HG03066 (cell line): ENCODE measurements at regions not wholly inside any gene's neighbourhood (a gene's known extent, or its start where the extent isn't known, plus 50 kb on each side); places are given as distances from the start of the nearest gene placed in this dataset.
A peak's percentile ranks its signal among the peaks of the same experiment; 100 is the strongest.

ENCODE experiments used
- ATAC-seq: cut with Tn5 transposase; IDR thresholded peaks from one replicate; pipeline ENCODE4 v1.9.1; 2021; ENCODE audit warnings: low read depth; ENCODE audit not compliant: unreplicated experiment

GRCh38 chrX:42944381-42944998 is 166.5 kb upstream of the PPP1R2C start:
- ATAC-seq = no peak

- ATAC-seq = no peak
These were observed 168.7 kb upstream of the PPP1R2C start for GRCh38 chrX:42946544-42947194.

GRCh38 chrX:42948723-42949657 is 171.0 kb upstream of the PPP1R2C start:
- no peak for ATAC-seq

GRCh38 chrX:42951747-42952146 is 173.8 kb upstream of the PPP1R2C start:
- no peak for ATAC-seq

- no peak for ATAC-seq
These were observed 174.7 kb upstream of the PPP1R2C start for GRCh38 chrX:42952621-42953020.

GRCh38 chrX:42954880-42955279 is 176.9 kb upstream of the PPP1R2C start:
- no peak for ATAC-seq

GRCh38 chrX:42955349-42955748 is 177.4 kb upstream of the PPP1R2C start:
- peak; percentile 81 for ATAC-seq

GRCh38 chrX:42967681-42968300 is 189.8 kb upstream of the PPP1R2C start:
- ATAC-seq = no peak

- no peak for ATAC-seq
These were observed 195.4 kb upstream of the PPP1R2C start for GRCh38 chrX:42973321-42973720.

GRCh38 chrX:42975906-42976305 is 197.9 kb upstream of the PPP1R2C start:
- ATAC-seq = no peak

GRCh38 chrX:42976746-42977366 is 198.9 kb upstream of the PPP1R2C start:
- ATAC-seq = no peak

- ATAC-seq = no peak
These were observed 200.9 kb upstream of the PPP1R2C start for GRCh38 chrX:42978655-42979379.

- ATAC-seq = no peak
These were observed 210.7 kb upstream of the PPP1R2C start for GRCh38 chrX:42988700-42989099.

GRCh38 chrX:42992199-42992943 is 214.4 kb upstream of the PPP1R2C start:
- no peak for ATAC-seq

- no peak for ATAC-seq
These were observed 218.9 kb upstream of the PPP1R2C start for GRCh38 chrX:42996861-42997260.

GRCh38 chrX:43000121-43000520 is 222.2 kb upstream of the PPP1R2C start:
- ATAC-seq = no peak

- peak; percentile 82 for ATAC-seq
These were observed 224.7 kb upstream of the PPP1R2C start for GRCh38 chrX:43002526-43003203.

GRCh38 chrX:43003204-43003565 is 225.2 kb upstream of the PPP1R2C start:
- peak; percentile 20 for ATAC-seq

- no peak for ATAC-seq
These were observed 226.0 kb upstream of the PPP1R2C start for GRCh38 chrX:43003939-43004338.
